Limb (tissue), 2 donors: ENCODE measurements at regions not wholly inside any gene's neighbourhood (a gene's known extent, or its start where the extent isn't known, plus 50 kb on each side); places are given as distances from the start of the nearest gene placed in this dataset.

ENCODE experiments used
- DNase-seq, 2 donors: peaks; one replicate each; pipeline ENCODE4 v3.0.0-alpha.2; 2016; ENCODE audit errors: extremely low spot score in 2 of 2

GRCh38 chrX:4909348-4909747 is 1195.9 kb upstream of the PRKX start:
- no peak for DNase-seq

- DNase-seq, result no peak
Observed at GRCh38 chrX:4905576-4905975, 1192.1 kb upstream of the PRKX start.

GRCh38 chrX:4881277-4881676 is 1167.8 kb upstream of the PRKX start:
- DNase-seq, result no peak

GRCh38 chrX:4878640-4879039 is 1165.2 kb upstream of the PRKX start:
- DNase-seq, result no peak

GRCh38 chrX:4876268-4876667 is 1162.8 kb upstream of the PRKX start:
- no peak for DNase-seq

GRCh38 chrX:4851534-4851933 is 1138.1 kb upstream of the PRKX start:
- DNase-seq, result no peak

- no peak for DNase-seq
Observed at GRCh38 chrX:4850312-4850711, 1136.9 kb upstream of the PRKX start.

GRCh38 chrX:4844376-4844775 is 1130.9 kb upstream of the PRKX start:
- DNase-seq, result no peak

GRCh38 chrX:4841216-4841745 is 1127.8 kb upstream of the PRKX start:
- DNase-seq, result no peak

- DNase-seq, result no peak
Observed at GRCh38 chrX:4831574-4831973, 1118.1 kb upstream of the PRKX start.

GRCh38 chrX:4830880-4831557 is 1117.6 kb upstream of the PRKX start:
- no peak for DNase-seq

GRCh38 chrX:4825550-4825949 is 1112.1 kb upstream of the PRKX start:
- DNase-seq, result no peak

- no peak for DNase-seq
Observed at GRCh38 chrX:4809571-4809970, 1096.1 kb upstream of the PRKX start.

GRCh38 chrX:4805502-4805901 is 1092.1 kb upstream of the PRKX start:
- no peak for DNase-seq

- no peak for DNase-seq
Observed at GRCh38 chrX:4800756-4801155, 1087.3 kb upstream of the PRKX start.

GRCh38 chrX:4787971-4788370 is 1074.5 kb upstream of the PRKX start:
- no peak for DNase-seq

- no peak for DNase-seq
Observed at GRCh38 chrX:4764888-4765287, 1051.4 kb upstream of the PRKX start.

GRCh38 chrX:4762196-4762595 is 1048.7 kb upstream of the PRKX start:
- DNase-seq, result no peak

GRCh38 chrX:4754878-4755604 is 1041.6 kb upstream of the PRKX start:
- no peak for DNase-seq

GRCh38 chrX:4741024-4741423 is 1027.6 kb upstream of the PRKX start:
- no peak for DNase-seq

GRCh38 chrX:4735299-4735698 is 1021.9 kb upstream of the PRKX start:
- DNase-seq, result no peak

GRCh38 chrX:4710618-4711433 is 997.4 kb upstream of the PRKX start:
- DNase-seq, result no peak
